Colon (tissue), 2 donors: ENCODE measurements at regions not wholly inside any gene's neighbourhood (a gene's known extent, or its start where the extent isn't known, plus 50 kb on each side); places are given as distances from the start of the nearest gene placed in this dataset.

ENCODE experiments used
- FAIRE-seq: peaks from 2 replicates; lab custom pipeline; 2012; peaks lifted over from hg19 to GRCh38; lab: Jason Lieb, UNC
- donor health status: control.
- donor health status: control.

DNA sequence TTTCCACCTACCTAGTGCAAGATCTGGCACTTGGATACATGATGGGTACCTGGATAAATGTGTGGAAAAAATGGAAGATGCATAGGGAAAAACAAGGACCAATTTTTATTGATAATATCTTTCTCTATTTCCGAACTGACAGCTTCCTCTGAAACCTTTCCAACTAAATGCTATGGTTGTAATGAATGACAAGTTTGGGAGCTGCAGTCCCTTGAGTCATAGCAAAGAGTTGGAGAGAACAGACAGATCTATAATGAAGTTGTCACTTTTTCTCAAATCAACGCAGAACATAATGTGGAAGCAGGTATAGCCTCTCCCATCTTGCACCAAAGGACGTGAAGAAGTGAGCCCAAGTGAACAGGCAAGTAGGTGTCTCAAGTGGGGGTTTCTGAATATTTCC lies 296.5 kb upstream of the KAZN start:
- FAIRE-seq: no peak

DNA sequence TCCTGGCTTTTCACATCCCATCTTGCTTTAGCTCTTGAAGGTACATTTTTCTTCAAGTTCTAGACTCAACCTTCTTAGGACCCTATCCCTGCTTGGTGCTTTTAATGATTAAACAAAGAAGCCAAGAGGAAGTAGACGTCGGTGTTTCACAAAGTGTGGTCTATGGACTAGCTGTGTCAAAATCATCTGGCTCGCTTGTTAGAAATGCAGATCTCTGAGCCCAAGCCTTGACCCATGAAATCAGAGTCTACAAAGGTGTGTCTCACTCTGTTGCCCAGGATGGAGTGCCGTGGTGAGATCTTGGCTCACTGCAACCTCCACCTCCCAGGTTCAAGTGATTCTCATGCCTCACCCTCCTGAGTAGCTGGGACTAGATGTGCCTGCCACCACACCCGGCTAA lies 295.5 kb upstream of the KAZN start:
- no peak for FAIRE-seq

DNA sequence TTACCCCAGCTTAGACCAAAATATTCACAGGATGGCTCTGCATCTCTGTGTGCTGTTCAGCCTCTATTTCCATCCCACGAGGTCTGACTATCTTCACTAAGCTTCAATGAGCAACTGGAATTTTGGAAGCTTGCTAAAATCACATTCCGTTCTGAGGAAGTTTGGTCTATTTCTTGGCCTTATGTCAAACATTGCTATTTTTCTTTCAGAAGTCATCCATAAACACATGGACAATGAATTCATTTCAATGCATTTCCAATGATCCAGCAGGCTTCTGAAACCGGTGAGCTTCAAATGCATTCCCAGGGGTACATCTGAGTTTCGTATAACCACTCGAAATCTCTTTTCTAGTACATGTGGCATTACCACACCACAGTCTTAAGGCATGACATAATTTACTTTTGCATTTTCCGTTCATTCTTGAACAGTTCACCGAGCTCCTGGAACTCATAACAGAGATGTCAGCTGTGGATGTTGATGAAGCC lies 294.1 kb upstream of the KAZN start:
- FAIRE-seq: no peak

DNA sequence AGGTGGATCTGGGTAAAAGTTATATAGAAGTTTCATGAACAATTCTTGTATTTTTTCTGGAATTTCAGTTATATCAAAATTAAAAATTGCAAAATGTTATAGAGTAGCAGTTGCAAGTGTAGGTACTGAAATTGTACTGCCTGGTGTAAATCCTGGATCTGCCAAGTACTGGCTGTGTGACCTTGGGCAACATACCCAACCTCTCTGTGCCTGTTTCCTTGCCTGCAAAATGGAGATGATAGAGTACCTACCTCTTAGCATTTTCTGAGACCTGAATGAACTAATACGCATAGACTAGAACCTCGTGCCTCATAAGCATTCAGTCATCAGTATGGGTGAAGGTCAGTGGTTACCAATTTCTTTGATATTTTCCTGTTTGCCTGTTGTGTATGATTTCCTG lies 290.0 kb upstream of the KAZN start:
- no peak for FAIRE-seq

DNA sequence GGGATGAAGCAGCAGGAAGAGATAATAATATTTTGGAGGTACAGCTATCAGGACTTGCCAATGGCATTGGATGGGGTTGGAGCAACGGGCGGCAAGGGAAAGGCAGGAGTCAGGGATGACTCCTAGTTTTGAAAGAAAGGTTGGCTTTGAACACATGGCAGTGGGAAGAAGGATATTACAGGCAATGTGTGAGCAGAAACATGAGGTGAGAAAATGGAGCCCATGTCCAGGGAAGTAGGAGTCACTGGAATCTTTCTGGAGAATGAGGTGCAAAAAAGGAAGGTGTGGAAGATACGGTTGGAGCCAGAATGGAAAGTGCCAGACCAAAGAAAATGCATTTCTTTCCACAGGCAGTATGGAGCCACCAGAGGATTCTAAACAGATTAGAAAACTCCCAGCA lies 288.5 kb upstream of the KAZN start:
- no peak for FAIRE-seq

DNA sequence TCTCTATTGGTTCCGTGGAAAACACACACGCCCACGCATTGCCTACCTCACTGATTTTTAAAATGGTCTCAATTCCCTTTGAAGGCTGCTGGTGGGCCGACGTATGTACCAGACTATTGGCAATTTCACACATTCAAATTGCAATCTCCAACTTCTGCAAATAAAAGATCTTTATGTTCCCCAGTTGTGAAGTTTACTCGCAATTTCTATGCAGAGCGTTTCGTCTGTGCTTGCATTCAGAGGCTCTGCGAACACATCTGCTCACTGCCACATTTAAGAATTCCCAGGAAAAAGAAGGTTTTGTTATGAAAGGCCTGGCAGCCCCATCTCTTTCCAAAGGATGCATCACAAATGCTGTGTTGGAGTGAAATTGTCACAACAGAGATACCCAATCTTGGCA lies 288.0 kb upstream of the KAZN start:
- FAIRE-seq: no peak

DNA sequence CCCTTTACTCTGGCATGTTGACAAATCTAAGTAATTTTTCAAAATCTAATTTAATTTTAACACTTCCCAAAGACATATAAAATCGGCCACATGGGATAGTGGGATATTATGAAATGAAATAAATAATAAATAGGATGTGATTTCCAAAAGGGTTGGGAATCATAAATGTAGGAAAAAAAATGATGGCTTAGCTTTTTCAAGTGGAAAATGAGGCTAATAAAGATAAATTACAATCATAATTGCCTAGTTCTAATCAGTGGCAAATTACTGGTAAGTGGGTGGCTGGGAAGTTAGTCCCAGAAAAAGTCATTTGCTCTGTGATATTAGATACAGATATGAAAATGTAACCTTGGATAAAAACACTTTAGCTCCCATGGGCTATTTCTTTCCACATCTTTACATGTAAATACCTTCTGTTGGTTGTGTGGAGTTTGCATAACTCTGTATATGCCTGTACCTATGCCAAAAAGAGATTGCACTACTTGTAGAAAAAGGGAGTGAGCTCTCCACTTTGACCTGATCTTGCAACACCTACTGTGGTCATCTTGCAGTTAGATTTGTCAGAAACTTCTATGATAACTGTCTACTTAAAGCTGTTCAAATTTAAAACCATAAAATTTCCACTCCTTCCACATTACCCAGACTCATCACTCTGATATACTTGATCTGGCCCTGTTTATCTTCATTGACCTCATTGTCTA lies 284.6 kb upstream of the KAZN start:
- no peak for FAIRE-seq

DNA sequence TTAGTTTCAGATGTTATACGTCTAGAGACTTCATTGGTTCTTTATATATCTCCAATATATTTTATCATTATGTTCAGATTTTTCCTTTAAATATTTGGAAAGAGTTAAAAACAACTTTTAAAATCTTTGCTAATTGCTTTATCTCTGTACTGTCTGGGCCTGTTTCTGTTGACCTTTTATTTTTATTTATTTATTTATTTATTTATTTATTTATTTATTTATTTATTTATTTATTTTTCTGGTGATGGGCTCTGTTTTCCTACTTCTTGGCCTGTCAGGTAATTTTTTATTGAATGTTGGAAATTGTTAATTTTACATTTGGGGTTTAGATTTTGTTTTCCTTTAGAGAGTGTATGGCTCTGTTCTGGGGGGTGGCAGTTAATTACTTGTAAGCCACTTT lies 279.7 kb upstream of the KAZN start:
- peak; percentile 21 for FAIRE-seq

DNA sequence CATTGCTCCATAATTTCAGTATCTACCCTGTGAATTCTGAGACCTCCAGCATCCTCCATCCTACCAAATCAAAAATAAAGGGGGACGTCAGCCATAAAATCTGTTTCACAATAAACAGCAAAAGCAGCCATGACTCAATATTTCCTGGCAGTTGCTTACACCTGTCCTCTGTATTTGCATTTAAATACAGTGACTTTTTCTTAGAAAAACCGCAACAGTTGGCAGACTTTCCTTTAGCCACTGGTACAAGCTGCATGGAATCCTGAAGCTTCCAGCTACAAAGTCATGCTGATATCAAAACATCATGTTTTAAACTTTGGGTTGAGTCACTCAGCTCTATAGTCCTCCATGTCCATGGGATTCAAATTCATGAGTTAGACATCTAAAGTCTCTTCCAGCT lies 278.0 kb upstream of the KAZN start:
- no peak for FAIRE-seq

DNA sequence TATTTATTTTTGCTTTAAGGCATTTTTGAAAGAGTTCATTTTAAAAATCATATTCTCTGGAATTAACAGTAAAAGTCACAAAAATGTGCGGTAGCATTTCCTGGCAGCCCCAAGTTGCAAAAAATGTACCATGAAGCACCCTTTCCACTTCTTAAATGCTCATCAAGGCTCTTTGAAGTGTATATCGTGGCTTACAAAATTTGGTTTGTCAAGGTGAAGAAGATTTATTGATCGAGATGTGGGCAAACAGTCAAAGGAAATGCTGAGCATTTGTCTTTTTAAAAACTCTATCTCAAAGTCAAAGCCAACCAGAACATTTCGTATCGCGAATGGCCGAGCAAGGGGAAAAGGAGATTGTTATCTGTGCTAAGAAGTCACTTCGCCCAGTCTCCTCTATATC lies 277.5 kb upstream of the KAZN start:
- FAIRE-seq: no peak

DNA sequence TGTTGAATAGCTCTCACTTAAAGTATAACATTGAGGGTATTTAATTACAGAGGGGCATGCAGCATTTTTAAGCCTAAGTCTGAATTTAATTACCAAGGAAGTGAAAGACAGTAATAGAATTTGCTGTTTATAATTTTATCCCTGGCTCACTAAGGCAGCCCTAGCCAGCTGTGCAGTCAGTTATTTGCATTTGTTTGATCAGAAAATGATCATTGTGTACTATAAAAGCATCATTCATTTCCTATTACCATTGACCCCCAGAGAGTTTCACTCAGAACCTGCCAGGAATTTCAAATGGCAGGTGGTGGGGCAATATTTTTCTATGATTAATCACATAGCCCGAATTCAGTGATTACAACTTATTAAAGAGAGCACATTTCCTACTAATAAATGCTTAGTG lies 277.1 kb upstream of the KAZN start:
- no peak for FAIRE-seq

DNA sequence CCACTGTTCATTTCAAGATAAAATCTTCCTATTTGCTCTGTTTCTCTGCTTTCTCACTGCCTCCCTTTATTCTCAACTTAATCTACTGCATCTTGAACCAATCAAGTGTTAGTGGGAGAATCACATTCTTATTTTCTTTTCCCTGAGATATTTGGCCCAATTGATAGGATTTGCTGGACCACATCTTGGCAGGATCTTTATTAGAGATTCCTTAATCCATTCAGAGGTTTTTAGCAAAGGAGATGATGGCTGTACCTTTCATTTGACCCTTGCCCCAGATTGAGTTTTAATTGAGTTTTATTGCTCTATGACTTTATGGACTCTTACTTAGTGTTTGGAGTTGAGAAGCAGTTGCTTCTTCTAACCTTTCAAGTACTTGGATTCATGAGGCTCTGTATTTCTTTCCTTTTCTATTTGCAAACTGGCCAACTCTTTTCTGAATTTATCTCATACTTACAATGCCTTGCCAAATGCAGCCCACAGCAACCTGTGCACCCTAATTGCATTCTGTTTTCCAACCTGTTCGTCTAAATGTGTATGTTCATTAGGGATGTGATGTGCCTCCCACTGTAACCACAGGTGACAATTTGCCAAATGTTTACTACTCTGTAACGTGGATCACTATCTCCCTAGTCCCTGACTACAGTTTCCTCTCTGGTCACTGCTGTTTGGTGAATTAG lies 274.8 kb upstream of the KAZN start:
- FAIRE-seq: no peak

DNA sequence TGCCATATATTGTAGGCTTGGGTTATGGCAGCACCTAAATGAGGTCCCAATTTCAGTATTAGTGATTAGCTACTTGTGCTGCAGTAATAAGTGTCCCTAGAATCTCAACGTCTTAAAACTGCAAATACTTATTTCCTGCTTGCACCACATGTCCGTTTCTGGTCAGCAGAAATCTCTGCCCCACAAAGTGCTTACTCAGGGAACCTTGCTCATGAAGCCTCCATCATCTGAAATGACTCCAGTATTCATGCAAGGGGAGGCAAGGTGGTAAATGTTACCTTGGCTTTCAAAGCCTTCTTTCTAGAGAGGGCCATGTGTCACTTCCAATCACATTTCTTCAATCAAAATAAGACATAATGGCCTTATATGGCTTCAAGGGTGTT lies 274.2 kb upstream of the KAZN start:
- FAIRE-seq: no peak

DNA sequence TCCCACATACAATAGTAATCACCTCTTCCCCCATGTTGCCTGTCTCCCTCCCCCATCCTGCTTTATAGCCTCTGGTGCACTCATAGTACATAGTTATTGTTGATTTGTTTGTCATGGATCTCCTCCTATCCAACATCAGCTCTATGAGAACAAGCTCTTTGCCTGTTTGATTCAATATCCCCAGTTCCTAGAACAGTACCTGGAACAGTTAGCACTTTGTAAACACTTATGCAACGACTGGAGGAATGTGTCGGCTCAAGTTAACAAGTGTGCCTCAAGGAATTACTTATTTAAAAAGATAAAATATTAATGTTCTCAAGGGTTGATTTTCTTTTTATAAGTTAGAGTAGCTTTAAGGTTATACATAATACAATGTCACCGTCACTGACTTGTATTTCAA lies 271.6 kb upstream of the KAZN start:
- no peak for FAIRE-seq

DNA sequence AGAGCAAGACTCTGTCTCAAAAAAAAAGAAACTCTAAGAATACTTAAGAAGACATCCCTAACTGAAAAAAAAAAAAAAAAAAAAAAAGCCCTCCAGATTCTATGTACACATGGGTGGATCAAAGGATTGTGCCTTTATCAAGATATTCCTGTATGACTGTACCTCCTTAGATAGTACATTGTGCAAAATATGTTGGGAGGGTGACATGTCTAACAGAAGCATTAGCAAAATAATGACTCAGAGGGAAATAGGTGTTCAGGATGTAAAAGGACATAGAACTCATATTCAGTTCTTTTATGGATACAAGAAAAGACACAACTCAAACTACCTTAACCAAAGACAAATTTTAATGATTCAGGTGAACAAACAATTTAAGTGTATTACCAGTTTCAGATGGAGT lies 269.8 kb upstream of the KAZN start:
- no peak for FAIRE-seq

DNA sequence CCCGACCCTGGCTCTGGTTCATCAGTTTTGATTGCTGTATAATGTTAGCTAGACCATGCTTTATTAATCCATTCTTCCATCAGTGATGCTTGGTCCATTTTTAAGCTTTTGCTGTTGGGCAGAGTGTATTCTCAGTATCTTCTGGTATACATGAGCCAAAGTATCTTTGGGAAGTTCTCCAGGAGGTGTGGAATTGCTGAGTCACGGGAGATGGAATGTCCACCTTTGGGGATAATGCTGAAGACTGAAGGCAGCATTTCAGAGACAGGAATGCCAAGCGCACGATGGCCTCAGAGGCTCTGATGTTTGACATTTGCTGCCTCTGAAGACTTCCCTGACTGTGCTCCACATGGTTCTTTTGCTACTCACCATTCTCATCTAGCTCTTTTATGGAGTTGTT lies 266.3 kb upstream of the KAZN start:
- no peak for FAIRE-seq

DNA sequence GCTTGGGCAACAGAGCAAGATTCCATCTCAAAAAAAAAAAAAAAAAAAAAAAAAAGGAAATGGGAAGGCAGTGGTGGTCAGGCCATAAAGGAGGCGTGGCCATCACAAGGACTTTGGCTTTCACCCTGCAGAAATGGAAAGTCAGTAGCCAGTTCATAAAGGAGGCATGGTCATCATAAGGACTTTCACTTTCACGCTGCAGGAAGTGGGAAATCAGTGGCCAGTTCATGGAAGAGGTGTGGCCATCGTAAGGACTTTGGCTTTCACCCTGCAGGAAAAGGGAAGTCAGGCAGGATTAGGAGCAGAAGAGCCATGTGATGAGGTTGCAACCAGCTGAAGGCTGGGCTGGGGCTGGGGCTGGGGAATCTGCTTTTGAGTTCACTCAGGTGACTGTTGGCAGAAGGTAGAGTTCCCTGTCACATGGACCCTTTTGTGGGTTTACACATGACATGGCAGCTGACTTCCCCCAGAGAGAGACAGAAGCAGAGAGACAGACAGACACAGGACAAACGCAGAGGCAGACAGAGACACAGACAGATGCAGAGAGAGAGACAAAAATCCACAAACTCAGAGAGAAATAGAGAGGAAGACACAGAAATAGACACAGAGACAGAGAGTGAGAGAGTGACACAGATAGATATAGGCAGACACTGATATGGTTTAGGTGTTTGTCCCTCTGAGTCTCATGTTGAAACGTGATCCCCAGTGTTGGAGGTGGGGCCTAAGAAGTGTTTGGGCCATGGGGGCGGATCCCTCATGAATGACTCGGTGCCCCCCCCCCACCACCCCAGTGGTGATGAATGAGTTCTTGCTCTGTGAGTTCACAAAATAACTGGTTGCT lies 263.9 kb upstream of the KAZN start:
- no peak for FAIRE-seq

DNA sequence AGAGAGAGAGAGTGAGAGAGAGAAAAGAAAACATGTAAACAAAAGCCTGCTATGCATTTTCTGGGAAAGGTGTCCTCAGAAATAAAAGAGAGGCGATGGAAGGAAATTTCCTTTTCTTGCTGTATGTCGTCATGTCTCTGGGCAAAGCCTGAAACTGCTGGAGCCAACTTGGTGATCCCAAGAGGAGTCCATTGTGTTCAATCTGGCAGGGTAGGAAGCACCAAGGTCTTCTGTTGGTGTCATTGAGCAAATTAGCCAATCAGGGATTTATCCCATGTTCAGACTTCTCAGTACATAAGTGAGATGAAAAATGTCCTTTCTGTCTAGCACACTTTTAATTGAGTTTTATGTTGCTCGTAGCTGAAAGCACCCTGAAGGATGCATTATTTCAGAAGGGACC lies 260.0 kb upstream of the KAZN start:
- FAIRE-seq: no peak

DNA sequence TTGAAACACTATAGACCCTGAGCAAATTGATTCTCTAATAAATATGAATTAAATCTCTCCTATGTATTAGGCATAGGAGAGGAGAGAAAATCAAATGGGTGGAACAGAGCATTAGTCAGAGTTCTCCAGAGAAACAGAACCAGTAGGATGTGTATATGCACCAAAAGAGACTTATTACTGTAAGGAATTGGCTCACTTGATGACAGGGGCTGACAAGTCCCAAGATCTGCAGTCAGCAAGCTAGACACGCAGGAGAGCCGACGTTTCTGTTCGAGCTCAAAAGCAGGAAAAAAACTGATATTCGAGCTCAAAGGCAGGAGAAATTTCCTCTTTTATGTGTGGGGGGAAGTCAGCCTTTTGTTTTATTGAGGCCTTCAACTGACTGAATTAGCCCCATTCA lies 259.2 kb upstream of the KAZN start:
- FAIRE-seq: no peak

DNA sequence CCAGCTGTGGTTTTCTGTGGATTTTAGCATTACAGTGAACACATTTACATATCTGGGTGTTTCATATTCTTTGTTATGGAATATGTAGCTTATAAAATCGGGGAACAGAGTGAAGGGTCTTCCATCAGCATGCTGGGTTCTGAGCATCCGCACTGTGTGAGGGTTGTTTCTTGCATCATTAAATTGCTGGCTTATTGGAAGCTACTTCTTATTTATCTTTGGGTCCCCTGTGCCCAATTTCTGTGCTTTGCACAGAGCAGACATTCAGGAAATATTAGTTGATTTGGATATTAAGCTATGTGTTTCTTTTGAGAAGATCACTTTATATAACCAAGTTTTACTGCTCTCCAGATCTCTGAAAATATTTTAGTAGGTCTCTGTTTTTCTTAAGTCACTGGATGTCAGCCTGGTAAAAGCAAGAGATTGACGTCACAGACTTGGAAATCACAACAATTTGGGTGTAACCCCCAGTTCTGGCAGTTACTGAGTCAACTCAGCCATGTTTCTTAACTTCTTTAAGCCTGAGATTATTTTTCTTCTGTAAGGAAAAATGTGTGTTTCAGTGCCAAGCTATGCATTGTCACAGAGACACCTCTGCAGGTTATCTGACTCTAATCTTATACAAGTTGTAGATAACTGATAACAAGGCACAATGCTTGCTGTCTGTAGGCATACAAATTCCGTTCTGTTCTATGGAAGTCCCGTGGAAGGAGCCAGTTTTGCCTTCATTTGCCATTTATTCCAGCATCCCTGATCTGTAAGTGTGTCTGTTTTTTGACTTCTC lies 258.3 kb upstream of the KAZN start:
- no peak for FAIRE-seq

DNA sequence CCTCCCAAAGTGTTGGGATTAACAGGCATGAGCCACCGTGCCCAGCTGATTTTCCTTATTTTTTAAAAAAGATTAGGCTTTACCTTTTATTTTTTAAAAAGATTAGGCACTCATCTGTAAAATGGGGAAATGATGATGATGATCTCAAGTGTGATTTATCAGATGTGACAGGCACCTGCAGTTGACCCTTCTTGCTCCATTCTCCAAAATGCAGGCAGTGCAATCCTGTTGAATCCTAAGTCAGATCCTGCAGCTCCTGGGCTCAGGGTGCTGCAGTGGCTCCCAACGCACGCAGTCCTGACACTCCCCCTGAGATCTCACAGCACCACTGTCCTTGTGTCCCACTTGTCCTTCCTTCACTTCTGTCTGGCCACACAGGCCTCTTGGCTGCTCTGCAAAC lies 257.3 kb upstream of the KAZN start:
- no peak for FAIRE-seq

DNA sequence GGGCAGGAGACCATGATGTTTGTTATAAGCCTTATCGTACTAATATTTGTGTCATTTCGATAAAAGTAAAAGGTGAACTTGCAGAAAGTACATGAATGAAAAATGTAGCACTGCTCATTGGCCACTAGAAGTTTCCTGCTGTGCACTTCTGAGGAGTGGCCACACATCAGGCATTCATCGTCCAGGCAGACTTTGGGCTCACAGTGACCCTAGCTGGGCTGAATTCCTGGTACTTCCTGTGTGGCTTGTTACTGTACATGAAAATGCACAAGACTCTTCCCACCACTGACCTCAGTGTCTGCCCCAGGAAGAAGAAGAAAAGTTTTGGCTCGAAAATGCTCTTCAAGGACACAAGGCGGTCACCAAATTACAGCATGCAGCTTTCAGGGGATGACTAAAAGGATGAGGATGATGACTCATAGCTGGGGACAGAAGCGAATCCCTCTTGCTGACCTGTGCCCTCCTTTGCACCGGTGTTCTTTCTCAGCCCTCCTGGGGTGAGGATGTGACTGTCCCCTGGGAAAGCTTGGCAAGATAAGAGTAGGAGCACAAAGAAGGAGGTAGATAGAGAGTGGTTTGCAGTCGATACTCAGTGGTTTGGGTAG lies 252.4 kb upstream of the KAZN start:
- FAIRE-seq: no peak
